NB4 (cell line): ENCODE measurements at regions not wholly inside any gene's neighbourhood (a gene's known extent, or its start where the extent isn't known, plus 50 kb on each side); places are given as distances from the start of the nearest gene placed in this dataset.

Experiments
- DNase-seq: peaks from one replicate; pipeline ENCODE4 v3.0.0; 2010; ENCODE audit warnings: low read depth
- H3K4me3 ChIP-seq: one replicate; pipeline ENCODE4 v1.5.1; 2011; ENCODE audit warnings: mild to moderate bottlenecking, low read depth, low read length, moderate library complexity
- MYC ChIP-seq: IDR thresholded peaks from 2 replicates; pipeline ENCODE4 v1.6.1; 2011; ENCODE audit warnings: low read depth, low read length
- POLR2A ChIP-seq: IDR thresholded peaks from 2 replicates; pipeline ENCODE4 v1.6.1; 2011; ENCODE audit warnings: mild to moderate bottlenecking; ENCODE audit not compliant: insufficient read length; ENCODE audit errors: extremely low read depth
- TF ChIP-seq, protein P1 (sequence below): IDR thresholded peaks from 2 replicates; pipeline ENCODE4 v1.6.1; 2011; ENCODE audit warnings: low read depth, low read length
- TF ChIP-seq, protein P2 (sequence below): IDR thresholded peaks from one replicate; pipeline ENCODE4 v1.5.1; 2012; ENCODE audit warnings: low read depth, low read length

DNA sequence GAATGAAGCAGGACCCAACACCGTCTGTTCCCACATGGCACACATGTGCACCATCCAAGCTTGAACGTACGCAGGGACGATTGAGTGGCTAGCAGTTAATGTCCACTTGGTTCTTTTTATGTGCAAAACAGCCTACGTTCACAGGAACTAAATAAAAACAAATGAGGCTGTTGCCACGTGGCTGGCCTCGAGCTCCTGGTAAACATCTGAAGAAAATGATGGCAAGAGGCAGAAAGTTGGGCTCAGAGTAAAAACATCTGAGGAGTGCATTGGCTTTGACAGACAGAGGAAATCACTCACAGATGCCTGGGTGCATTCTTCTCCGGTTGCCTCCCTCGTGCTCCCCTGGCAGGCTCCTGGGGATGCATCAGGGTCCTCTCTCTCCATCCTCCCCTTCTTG, 177.9 kb downstream of the NRP2 start:
- H3K4me3 ChIP-seq, result no peak overlapping the region
- DNase-seq, result no peak
- TF ChIP-seq MYC (no peak), POLR2A (no peak)
- TF ChIP-seq, protein P1, sequence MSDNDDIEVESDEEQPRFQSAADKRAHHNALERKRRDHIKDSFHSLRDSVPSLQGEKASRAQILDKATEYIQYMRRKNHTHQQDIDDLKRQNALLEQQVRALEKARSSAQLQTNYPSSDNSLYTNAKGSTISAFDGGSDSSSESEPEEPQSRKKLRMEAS, result no peak
- TF ChIP-seq, protein P2, sequence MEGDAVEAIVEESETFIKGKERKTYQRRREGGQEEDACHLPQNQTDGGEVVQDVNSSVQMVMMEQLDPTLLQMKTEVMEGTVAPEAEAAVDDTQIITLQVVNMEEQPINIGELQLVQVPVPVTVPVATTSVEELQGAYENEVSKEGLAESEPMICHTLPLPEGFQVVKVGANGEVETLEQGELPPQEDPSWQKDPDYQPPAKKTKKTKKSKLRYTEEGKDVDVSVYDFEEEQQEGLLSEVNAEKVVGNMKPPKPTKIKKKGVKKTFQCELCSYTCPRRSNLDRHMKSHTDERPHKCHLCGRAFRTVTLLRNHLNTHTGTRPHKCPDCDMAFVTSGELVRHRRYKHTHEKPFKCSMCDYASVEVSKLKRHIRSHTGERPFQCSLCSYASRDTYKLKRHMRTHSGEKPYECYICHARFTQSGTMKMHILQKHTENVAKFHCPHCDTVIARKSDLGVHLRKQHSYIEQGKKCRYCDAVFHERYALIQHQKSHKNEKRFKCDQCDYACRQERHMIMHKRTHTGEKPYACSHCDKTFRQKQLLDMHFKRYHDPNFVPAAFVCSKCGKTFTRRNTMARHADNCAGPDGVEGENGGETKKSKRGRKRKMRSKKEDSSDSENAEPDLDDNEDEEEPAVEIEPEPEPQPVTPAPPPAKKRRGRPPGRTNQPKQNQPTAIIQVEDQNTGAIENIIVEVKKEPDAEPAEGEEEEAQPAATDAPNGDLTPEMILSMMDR, result no peak

DNA sequence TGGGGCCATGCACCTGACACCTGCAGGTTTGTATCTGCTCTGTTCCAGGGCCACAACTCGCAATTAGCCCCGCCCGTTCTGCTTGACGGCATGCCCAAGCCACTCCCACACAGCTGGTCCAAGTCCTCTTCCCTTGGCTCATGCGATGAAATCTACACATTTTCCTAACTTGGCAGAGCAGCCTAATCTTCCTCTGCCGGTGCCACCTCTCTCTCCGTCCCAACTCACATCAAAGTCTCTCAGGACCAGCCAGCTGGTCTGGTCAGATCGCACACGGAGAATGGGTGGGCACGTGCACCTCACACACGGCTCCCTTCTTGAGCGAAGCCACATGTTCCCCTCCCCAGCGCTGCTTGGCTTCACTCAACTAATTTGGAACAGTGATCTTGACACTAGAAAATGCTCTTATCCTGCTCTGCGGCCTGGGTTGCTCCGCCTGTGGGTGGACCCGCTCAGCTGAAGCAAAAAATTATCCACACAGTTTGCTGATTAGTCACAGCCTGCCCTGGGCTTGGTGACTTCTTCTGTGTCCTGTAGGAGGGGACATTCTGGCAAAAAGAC, 176.7 kb downstream of the NRP2 start:
- TF ChIP-seq MYC (no peak), POLR2A (no peak)
- TF ChIP-seq, protein P2, result no peak
- TF ChIP-seq, protein P1, result no peak
- no peak for DNase-seq

DNA sequence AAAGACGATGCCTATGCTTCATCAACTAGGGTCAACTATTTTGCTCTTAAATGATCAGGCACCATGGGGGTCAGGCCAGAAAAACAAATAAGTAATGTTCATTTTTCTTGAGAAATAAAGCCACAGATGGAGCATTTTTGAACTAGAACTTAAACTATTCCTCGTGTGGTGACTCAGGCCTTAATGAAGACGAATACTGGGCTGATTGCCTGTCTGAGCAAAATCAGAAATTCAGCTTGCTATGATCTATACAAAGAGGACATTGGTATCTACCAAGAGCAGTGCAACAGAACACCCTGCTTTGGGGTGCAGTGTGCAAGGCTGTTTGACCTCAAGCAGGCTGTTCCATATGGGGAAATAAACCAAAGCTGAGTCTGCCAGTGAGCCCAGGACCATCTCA, 176.0 kb downstream of the NRP2 start:
- DNase-seq, result no peak
- H3K4me3 ChIP-seq, result no peak overlapping the region
- TF ChIP-seq, protein P2, result no peak
- no peak for TF ChIP-seq POLR2A
- TF ChIP-seq, protein P1, result no peak
- TF ChIP-seq MYC, result no peak

More for the DNA sequence above, 176.7 kb downstream of the NRP2 start:
- no peak overlapping the region for H3K4me3 ChIP-seq

DNA sequence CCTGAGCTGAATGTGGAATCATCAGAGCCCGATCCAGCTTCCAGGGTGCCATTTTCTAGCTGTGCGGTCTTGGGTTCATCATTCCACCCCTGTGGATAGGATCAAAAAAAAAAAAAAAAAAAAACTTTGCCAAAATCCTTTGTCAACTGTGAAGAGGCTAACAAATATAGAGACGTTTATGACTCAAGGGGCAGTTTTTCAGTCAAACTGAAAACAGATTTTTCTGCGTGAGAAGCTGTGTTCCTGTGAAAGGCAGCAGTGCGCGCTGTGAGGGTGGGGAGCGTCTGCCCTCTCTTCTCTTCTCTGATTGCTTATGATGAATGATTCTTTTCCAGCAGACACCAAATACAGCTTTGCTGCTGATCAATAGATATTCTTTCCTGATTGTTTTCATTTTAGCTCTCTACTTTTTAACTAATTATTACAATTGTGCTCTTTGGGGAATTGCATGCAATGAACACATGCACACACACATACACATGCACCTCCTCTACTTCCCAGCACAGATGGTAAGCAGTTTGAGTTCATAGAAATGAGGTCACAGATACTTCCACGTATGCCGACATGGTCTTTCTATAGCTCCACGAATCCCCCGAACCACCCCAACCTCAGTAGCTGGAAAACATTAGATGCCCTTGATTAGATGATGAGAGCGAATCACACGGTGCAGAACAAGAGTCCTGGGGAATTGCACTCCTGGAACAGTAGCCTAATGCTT, 175.4 kb downstream of the NRP2 start:
- TF ChIP-seq POLR2A (no peak), MYC (no peak)
- TF ChIP-seq, protein P1, result no peak
- TF ChIP-seq, protein P2, result no peak
- no peak for DNase-seq
- no peak overlapping the region for H3K4me3 ChIP-seq

DNA sequence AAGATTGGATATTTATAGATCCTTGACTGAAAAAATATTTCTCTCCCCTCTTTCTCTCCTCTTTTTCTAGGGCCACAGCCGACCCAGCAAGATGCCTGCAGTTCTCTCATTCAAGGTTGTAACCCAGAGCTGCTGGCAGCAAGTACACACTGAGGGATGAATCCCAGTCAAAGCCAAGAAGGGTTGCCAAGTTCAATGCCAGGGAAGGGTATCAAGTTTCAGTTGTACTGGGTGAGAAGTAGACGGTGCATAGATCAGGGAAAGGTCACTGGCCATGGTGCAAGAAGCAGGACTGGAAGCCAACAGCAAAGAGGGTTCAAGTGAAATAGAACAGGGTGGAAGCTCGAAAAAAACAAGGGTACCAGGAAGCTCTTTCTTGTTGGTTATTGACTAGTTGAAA, 170.2 kb downstream of the NRP2 start:
- H3K4me3 ChIP-seq, result no peak overlapping the region
- TF ChIP-seq, protein P1, result no peak
- TF ChIP-seq POLR2A (no peak), MYC (no peak)
- TF ChIP-seq, protein P2, result no peak
- DNase-seq, result no peak
